Neural progenitor cell (in vitro differentiated cells): ENCODE measurements at regions not wholly inside any gene's neighbourhood (a gene's known extent, or its start where the extent isn't known, plus 50 kb on each side); places are given as distances from the start of the nearest gene placed in this dataset.

ENCODE experiments used
- CTCF ChIP-seq: fragments of 200-600 bp; sonication (generic); IDR thresholded peaks from 2 replicates; pipeline ENCODE4 v1.5.1; 2017; ENCODE audit warnings: antibody characterized with exemption, mild to moderate bottlenecking
- EZH2phosphoT487 ChIP-seq: fragments of 200-600 bp; sonication (generic); IDR thresholded peaks from 2 replicates; pipeline ENCODE4 v1.6.1; 2017; ENCODE audit warnings: antibody characterized with exemption

GRCh38 chr7:114755856-114756255 is 166.0 kb upstream of the MDFIC start:
- TF ChIP-seq CTCF (no peak), EZH2phosphoT487 (no peak)
